ENCODE measurements at regions not wholly inside any gene's neighbourhood (a gene's known extent, or its start where the extent isn't known, plus 50 kb on each side); places are given as distances from the start of the nearest gene placed in this dataset.

DNA sequence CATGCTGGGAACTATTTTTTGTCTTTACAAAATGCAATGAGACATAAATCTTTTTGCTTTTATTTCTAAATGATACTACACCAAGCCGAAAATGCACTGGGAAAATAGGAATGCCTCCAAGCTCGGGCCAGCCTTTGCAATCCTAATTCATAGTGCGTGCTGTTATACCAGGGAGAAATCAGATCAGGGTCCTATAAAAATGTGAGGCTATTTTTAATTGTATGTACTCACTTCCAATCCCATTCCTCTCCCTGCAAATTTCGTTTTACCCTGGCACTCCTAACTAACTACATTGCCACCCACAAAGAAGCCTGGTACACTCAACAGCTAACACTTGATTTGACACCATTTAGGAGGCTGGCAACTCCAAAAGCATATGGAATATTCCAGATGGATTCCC, 350.6 kb upstream of the ZFP64 start:
- TF ChIP-seq, protein P1, sequence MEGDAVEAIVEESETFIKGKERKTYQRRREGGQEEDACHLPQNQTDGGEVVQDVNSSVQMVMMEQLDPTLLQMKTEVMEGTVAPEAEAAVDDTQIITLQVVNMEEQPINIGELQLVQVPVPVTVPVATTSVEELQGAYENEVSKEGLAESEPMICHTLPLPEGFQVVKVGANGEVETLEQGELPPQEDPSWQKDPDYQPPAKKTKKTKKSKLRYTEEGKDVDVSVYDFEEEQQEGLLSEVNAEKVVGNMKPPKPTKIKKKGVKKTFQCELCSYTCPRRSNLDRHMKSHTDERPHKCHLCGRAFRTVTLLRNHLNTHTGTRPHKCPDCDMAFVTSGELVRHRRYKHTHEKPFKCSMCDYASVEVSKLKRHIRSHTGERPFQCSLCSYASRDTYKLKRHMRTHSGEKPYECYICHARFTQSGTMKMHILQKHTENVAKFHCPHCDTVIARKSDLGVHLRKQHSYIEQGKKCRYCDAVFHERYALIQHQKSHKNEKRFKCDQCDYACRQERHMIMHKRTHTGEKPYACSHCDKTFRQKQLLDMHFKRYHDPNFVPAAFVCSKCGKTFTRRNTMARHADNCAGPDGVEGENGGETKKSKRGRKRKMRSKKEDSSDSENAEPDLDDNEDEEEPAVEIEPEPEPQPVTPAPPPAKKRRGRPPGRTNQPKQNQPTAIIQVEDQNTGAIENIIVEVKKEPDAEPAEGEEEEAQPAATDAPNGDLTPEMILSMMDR (conservative IDR thresholded peaks at IDR 0.05; ENCODE audit: low read depth, low read length) = no peak
- no peak for TF ChIP-seq EZH2 (IDR thresholded peaks at IDR 0.05; ENCODE audit: borderline replicate concordance, low read depth, low read length, poor library complexity, severe bottlenecking)
